AG09309 (cell line): ENCODE measurements at regions not wholly inside any gene's neighbourhood (a gene's known extent, or its start where the extent isn't known, plus 50 kb on each side); places are given as distances from the start of the nearest gene placed in this dataset.

Experiments
- DNase-seq: peaks from one replicate; pipeline ENCODE4 v3.0.0-alpha.2; 2010; ENCODE audit warnings: low read depth
- H3K4me3 ChIP-seq: 2 replicates; pipeline ENCODE4 v1.5.1; 2011; ENCODE audit warnings: mild to moderate bottlenecking, low read depth, low read length, moderate library complexity; ENCODE audit not compliant: control insufficient read depth
- CTCF ChIP-seq: IDR thresholded peaks from 2 replicates; pipeline ENCODE4 v1.5.1; 2011; ENCODE audit warnings: mild to moderate bottlenecking, low read depth, low read length, inconsistent platforms; ENCODE audit not compliant: insufficient read depth, control insufficient read depth; ENCODE audit errors: missing control alignments

- TF ChIP-seq CTCF, result no peak
- H3K4me3 ChIP-seq, result no peak overlapping the region
- DNase-seq, result peak; percentile 25
Measured at GRCh38 chr10:78685466-78686103, 383.2 kb upstream of the ZMIZ1 start.

DNA sequence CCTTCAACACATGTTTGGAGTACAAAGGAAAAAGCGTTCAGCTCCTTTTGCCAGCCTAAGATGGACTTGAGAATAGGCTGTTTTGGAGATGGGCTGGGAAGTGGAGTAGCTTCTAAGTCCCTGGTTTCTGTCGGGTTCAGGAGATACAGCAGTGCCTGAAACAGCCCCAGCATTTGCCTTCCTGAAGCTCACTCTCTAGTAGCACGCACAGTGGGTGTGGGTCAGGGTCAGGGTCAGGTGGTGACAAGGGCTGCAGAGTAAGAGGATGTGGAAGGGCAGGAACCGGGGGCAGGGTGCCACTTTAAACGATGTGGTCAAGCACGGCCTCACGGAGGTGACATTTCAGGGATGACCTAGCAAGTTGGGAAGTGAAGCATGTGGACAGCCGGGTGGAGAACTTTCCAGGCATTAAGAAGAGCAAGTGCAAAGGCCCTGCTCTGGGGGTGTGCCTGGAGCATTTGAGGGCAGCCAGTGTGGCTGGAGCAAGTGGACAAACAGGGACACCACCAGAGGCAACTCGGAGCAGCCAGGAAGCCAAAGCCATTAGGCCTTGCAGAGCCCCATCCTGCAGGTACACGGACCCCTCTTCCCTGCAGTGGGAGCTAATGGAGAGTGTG lies 382.2 kb upstream of the ZMIZ1 start:
- no peak for TF ChIP-seq CTCF
- no peak for DNase-seq
- no peak overlapping the region for H3K4me3 ChIP-seq

DNA sequence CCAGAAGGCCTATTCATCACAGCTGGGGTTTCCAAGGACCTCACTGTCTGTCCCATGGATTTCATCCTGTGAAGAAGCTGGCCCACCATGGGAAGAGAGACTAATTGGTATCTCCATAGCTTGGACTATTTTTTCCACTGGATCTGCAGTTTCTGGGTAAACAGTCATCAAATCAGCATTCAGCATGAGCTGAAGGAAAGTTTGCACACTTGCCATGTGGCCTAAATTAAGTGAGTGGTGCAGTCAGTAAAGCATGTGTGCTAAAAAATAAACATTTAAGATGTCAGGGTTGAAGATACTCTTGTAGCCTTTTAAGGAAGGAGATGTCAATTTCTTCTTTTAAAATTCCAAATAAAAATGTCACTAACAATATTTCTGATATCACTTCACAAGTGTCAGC lies 381.1 kb upstream of the ZMIZ1 start:
- no peak overlapping the region for H3K4me3 ChIP-seq
- no peak for TF ChIP-seq CTCF
- DNase-seq, result no peak

DNA sequence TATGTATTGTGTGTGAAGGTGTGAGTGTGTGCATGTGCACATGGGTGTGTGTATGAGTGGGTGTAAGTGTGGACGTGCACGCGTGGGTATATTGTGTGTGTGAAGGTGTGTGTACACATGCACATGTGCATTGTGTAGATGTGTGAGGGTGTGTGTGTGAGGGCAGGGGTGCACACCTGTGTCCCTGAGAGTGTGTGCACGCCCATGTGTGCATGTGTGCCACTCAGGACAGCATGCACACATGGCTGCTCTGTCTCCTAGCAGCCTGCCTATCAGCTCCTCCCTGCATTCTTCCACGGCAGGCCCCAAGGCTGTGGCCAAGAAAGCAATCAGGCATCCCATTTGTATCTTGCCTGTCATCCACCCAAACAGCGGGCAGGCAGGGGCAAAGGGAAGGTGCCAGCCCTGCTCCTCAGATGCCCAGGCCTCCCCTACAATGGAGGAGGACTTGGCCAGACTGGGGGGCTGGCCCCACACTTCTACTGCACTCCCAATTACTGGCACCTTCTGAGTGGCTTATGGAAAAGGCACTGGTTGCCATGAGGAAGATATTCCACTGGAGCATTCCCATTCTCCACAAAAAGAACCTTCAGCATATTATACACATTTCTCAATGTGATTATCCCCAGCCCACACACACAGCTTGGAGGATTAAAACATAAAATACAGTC lies 380.4 kb upstream of the ZMIZ1 start:
- DNase-seq, result no peak
- no peak overlapping the region for H3K4me3 ChIP-seq
- no peak for TF ChIP-seq CTCF

DNA sequence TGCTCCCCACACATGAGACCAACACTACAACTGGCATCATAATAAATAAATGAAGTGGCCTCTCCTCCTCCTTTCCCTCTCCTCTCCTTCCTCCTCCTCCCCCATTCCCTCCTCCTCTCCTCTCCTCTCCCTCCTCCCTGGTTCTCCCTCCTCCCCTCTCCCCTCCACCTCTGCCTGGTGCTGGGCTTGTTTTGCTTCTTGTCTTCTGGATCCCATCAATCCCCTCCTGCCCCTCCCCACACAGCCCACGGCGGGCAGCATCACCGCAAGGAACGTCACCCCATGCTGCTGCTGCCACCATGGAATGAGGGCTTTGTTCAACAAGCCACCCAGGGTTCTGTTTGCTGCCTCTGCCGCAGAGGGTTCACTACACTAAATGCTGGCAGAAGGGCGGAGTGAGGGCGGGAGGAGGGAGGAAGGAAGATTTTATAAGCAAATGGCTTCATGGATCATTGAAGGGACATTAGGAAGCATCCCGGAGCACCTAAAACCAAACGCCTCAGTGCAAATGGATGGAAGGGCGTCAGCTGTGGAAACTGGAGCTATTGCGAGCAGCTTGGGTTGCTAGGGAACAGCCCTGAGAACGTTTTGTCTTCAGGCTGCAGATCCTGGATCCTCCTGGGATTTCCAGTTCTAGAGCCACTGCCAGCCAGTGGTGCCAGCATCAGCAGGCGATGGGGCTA lies 379.7 kb upstream of the ZMIZ1 start:
- no peak for DNase-seq

More for the DNA sequence above, 379.7 kb upstream of the ZMIZ1 start:
- TF ChIP-seq CTCF, result no peak
- no peak overlapping the region for H3K4me3 ChIP-seq
